Astrocyte (in vitro differentiated cells and primary cell): ENCODE measurements at regions not wholly inside any gene's neighbourhood (a gene's known extent, or its start where the extent isn't known, plus 50 kb on each side); places are given as distances from the start of the nearest gene placed in this dataset.

ENCODE experiments used
- DNase-seq: peaks from one replicate; pipeline ENCODE4 v3.0.0-alpha.2; 2010; ENCODE audit warnings: low read depth
- FAIRE-seq: peaks from 2 replicates; lab custom pipeline; 2011; peaks lifted over from hg19 to GRCh38; lab: Jason Lieb, UNC
- H2AFZ ChIP-seq: 2 replicates; pipeline ENCODE4 v1.6.0; 2012; ENCODE audit warnings: low read depth, low read length, inconsistent platforms
- H3K27ac ChIP-seq: 2 replicates; pipeline ENCODE4 v1.5.1; 2011; ENCODE audit warnings: low read depth, low read length, inconsistent platforms
- H3K27me3 ChIP-seq: 2 replicates; pipeline ENCODE4 v1.6.0; 2011; ENCODE audit warnings: low read length, inconsistent platforms; ENCODE audit not compliant: insufficient read depth
- H3K36me3 ChIP-seq: 2 replicates; pipeline ENCODE4 v1.5.1; 2011; ENCODE audit warnings: low read length, inconsistent platforms; ENCODE audit not compliant: insufficient read depth
- H3K4me1 ChIP-seq: 2 replicates; pipeline ENCODE4 v1.5.1; 2011; ENCODE audit warnings: low read length, inconsistent platforms; ENCODE audit not compliant: insufficient read depth
- H3K4me2 ChIP-seq: 2 replicates; pipeline ENCODE4 v1.6.0; 2012; ENCODE audit warnings: low read length, inconsistent platforms
- H3K4me3 ChIP-seq: 2 replicates; pipeline ENCODE4 v1.5.1; 2011; ENCODE audit warnings: low read depth, mild to moderate bottlenecking, low read length, inconsistent platforms; ENCODE audit not compliant: insufficient read depth
- H3K79me2 ChIP-seq: 2 replicates; pipeline ENCODE4 v1.6.0; 2012; ENCODE audit warnings: mild to moderate bottlenecking, low read length, inconsistent platforms; ENCODE audit not compliant: insufficient read depth
- H3K9ac ChIP-seq: 2 replicates; pipeline ENCODE4 v1.6.0; 2012; ENCODE audit warnings: mild to moderate bottlenecking, low read length, inconsistent platforms
- H3K9me3 ChIP-seq: 2 replicates; pipeline ENCODE4 v1.5.1; 2012; ENCODE audit warnings: low read depth, mild to moderate bottlenecking, low read length, inconsistent platforms; ENCODE audit not compliant: insufficient read depth
- H4K20me1 ChIP-seq: 2 replicates; pipeline ENCODE4 v1.6.0; 2012; ENCODE audit warnings: low read length, inconsistent platforms; ENCODE audit not compliant: insufficient read depth
- H3K27ac Mint-ChIP-seq: one replicate; pipeline ENCODE4 v1.8.0; 2021; ENCODE audit warnings: mild to moderate bottlenecking, mixed read lengths; ENCODE audit not compliant: unreplicated experiment
- H3K27me3 Mint-ChIP-seq: one replicate; pipeline ENCODE4 v1.8.0; 2021; ENCODE audit warnings: low read depth, mixed read lengths; ENCODE audit not compliant: unreplicated experiment
- H3K36me3 Mint-ChIP-seq: one replicate; pipeline ENCODE4 v1.8.0; 2021; ENCODE audit warnings: low read depth, mixed read lengths; ENCODE audit not compliant: unreplicated experiment
- H3K4me1 Mint-ChIP-seq: one replicate; pipeline ENCODE4 v1.8.0; 2021; ENCODE audit warnings: low read depth, mixed read lengths; ENCODE audit not compliant: unreplicated experiment
- H3K4me3 Mint-ChIP-seq: one replicate; pipeline ENCODE4 v1.8.0; 2021; ENCODE audit warnings: mild to moderate bottlenecking, moderate library complexity, mixed read lengths; ENCODE audit not compliant: unreplicated experiment
- H3K9me3 Mint-ChIP-seq: one replicate; pipeline ENCODE4 v1.8.0; 2021; ENCODE audit warnings: mild to moderate bottlenecking, mixed read lengths; ENCODE audit not compliant: unreplicated experiment
- CTCF ChIP-seq: IDR thresholded peaks from 2 replicates; pipeline ENCODE4 v1.5.1; 2011; ENCODE audit warnings: low read depth, mild to moderate bottlenecking, inconsistent platforms, low read length, moderate library complexity; ENCODE audit not compliant: insufficient read depth
- EZH2 ChIP-seq: IDR thresholded peaks from 2 replicates; pipeline ENCODE4 v1.6.1; 2012; ENCODE audit warnings: mild to moderate bottlenecking, low read length, inconsistent platforms; ENCODE audit not compliant: insufficient read depth

- Histone ChIP-seq H3K79me2 (no peaks in the 10 kb centered on the region), H4K20me1 (no peaks in the 10 kb centered on the region), H3K9ac (no peak overlapping the region), H3K9me3 (no peaks in the 10 kb centered on the region), H3K27me3 (no peaks in the 10 kb centered on the region), H3K4me1 (no peaks in the 10 kb centered on the region), H3K4me2 (no peak overlapping the region), H3K4me3 (no peak overlapping the region), H2AFZ (no peak overlapping the region), H3K36me3 (no peaks in the 10 kb centered on the region), H3K27ac (no peak overlapping the region)
- H3K27me3 Mint-ChIP-seq = peaks cover 2% of the 10 kb centered on the region
- no peak for FAIRE-seq
- TF ChIP-seq CTCF (no peak), EZH2 (no peak)
- no peaks in the 10 kb centered on the region for H3K9me3 Mint-ChIP-seq
- no peak overlapping the region for H3K27ac Mint-ChIP-seq
- no peaks in the 10 kb centered on the region for H3K4me1 Mint-ChIP-seq
- H3K36me3 Mint-ChIP-seq = no peaks in the 10 kb centered on the region
- no peak overlapping the region for H3K4me3 Mint-ChIP-seq
- DNase-seq = no peak
Observed at GRCh38 chr9:27659571-27659970, 86.3 kb upstream of the C9orf72 start.

GRCh38 chr9:27660148-27660547, 86.9 kb upstream of the C9orf72 start:
- Histone ChIP-seq H3K9ac (no peak overlapping the region), H3K9me3 (no peaks in the 10 kb centered on the region), H3K27ac (no peak overlapping the region), H3K79me2 (no peaks in the 10 kb centered on the region), H3K27me3 (no peaks in the 10 kb centered on the region), H4K20me1 (no peaks in the 10 kb centered on the region), H3K36me3 (no peaks in the 10 kb centered on the region), H3K4me1 (no peaks in the 10 kb centered on the region), H2AFZ (no peak overlapping the region), H3K4me3 (no peak overlapping the region), H3K4me2 (no peak overlapping the region)
- FAIRE-seq (no peak), DNase-seq (no peak)
- no peaks in the 10 kb centered on the region for H3K36me3 Mint-ChIP-seq
- no peaks in the 10 kb centered on the region for H3K4me1 Mint-ChIP-seq
- TF ChIP-seq CTCF = no peak
- TF ChIP-seq EZH2 = no peak
- peaks cover 2% of the 10 kb centered on the region for H3K27me3 Mint-ChIP-seq
- no peaks in the 10 kb centered on the region for H3K9me3 Mint-ChIP-seq
- H3K27ac Mint-ChIP-seq = no peak overlapping the region
- no peak overlapping the region for H3K4me3 Mint-ChIP-seq

GRCh38 chr9:27663526-27663925, 90.2 kb upstream of the C9orf72 start:
- Histone ChIP-seq H3K27me3 (no peaks in the 10 kb centered on the region), H3K9ac (no peak overlapping the region), H3K4me2 (no peak overlapping the region), H2AFZ (no peak overlapping the region), H3K79me2 (no peaks in the 10 kb centered on the region), H4K20me1 (no peaks in the 10 kb centered on the region), H3K4me3 (no peak overlapping the region), H3K4me1 (no peaks in the 10 kb centered on the region), H3K36me3 (no peaks in the 10 kb centered on the region), H3K27ac (no peak overlapping the region), H3K9me3 (no peaks in the 10 kb centered on the region)
- DNase-seq = no peak
- Mint-ChIP-seq H3K36me3 (no peaks in the 10 kb centered on the region), H3K9me3 (no peaks in the 10 kb centered on the region), H3K27me3 (peaks cover 4% of the 10 kb centered on the region), H3K4me1 (no peaks in the 10 kb centered on the region), H3K4me3 (no peak overlapping the region), H3K27ac (no peak overlapping the region)
- TF ChIP-seq EZH2 (no peak), CTCF (no peak)
- FAIRE-seq = no peak
